HG02981 (cell line): ENCODE measurements at regions not wholly inside any gene's neighbourhood (a gene's known extent, or its start where the extent isn't known, plus 50 kb on each side); places are given as distances from the start of the nearest gene placed in this dataset.
"Not testable (repeated sequence)": the region's sequence is repeated elsewhere in the genome, so short reads cannot be mapped to it uniquely, and the experiment has no call there.

Source experiments
- ATAC-seq: cut with Tn5 transposase; IDR thresholded peaks from one replicate; pipeline ENCODE4 v1.9.1; 2021; ENCODE audit warnings: mild to moderate bottlenecking, moderate library complexity; ENCODE audit not compliant: unreplicated experiment

- no peak for ATAC-seq
These were observed 387.6 kb upstream of the MAF start for GRCh38 chr16:79988089-79988488.

DNA sequence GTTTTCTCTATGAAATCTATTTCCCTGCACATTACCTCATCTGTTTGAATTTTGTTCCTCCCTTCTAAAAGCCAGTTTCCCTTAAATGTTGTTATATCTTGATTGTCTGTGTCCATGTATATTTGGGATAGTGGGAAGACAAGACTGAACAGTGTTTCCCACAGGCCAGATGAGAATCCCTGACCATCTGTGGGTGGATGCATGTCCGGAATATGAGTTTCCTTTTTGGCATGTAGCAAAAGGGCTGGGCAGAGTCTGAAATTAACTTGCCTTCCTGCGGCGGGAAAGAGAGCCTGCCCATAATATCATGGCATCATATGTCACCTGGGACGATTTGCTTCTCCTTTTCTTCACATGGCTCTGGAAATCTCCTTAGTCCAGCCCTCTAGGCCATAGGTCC lies 385.8 kb upstream of the MAF start:
- no peak for ATAC-seq

- ATAC-seq: no peak
These were observed 385.1 kb upstream of the MAF start for GRCh38 chr16:79985606-79986005.

GRCh38 chr16:79984149-79984548 lies 383.6 kb upstream of the MAF start:
- ATAC-seq: not testable (repeated sequence)

GRCh38 chr16:79982862-79983261 lies 382.3 kb upstream of the MAF start:
- no peak for ATAC-seq

DNA sequence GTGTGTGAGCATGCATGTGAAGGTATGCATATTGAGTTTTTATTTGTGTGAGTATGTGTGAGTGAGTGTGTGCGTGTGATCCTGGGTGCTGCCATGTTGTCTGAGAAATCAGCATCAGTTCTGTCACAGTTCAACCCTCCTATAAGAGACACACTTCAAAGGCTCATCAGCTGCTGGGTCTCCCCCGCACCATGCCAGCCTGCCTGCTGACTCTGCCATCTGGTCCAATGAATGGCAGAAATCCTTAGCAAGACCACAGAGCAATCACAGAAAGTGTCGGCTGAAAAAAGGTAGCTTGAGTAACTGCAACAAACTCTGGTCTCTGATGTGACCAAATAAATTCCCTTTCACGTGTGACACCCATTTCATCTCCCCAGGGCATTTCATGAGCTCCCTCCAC lies 381.8 kb upstream of the MAF start:
- no peak for ATAC-seq

DNA sequence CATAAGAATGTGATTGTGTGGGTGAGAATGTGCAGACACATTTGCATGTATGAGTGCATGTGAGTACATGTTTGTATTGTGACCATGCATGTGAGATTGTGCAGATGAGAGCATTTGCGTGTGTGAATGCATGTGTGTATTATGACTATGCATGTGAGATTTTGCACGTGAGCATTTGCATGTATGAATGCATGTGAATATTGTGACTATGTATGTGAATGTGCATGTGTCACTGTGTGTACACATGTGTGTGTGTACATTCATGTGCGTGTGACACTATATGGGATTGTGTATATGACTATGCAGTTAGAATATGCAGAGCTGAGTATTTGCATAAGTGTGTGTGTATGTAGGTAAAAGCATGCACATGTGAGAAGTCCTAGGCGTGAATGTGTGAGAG lies 381.3 kb upstream of the MAF start:
- ATAC-seq: no peak

- no peak for ATAC-seq
These were observed 380.3 kb upstream of the MAF start for GRCh38 chr16:79980650-79981521.

- no peak for ATAC-seq
These were observed 377.7 kb upstream of the MAF start for GRCh38 chr16:79977940-79978836.

- no peak for ATAC-seq
These were observed 372.8 kb upstream of the MAF start for GRCh38 chr16:79973320-79973719.

GRCh38 chr16:79972053-79972704 lies 371.6 kb upstream of the MAF start:
- ATAC-seq: no peak

DNA sequence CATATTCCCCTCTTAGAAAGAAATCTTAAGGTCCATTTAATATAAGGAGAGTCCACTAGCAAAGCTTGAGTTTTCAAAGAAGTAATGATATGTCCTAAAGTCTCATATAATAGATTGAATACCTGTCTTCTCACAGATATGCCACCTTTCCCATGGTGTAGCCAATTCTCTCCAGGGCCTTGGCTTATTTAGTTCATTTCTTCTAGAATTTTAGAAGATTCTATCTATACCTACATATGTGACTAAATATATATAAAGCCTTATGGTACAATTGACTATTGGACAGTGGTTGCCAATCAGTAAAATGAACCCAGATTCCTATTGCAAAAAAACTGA lies 370.7 kb upstream of the MAF start:
- no peak for ATAC-seq

- no peak for ATAC-seq
These were observed 370.2 kb upstream of the MAF start for GRCh38 chr16:79970551-79971236.

- no peak for ATAC-seq
These were observed 369.6 kb upstream of the MAF start for GRCh38 chr16:79970087-79970486.

DNA sequence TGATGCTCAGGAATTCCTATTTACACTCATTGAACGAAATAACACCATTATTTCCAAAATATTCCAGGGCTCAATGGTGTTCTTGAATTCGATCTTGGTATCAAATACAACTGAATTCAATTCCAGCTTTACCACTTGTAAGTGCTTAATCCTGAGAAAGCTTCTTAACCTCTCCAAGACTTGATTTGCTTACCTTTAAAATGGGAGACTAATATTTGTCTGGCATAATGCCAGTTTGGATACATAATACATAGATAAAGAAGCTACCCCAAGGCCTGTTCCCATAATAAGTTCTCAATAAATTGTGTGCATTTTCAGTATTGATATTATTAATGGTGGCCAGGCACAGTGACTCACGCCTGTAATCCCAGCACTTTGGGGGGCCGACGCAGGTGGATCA lies 368.9 kb upstream of the MAF start:
- no peak for ATAC-seq

GRCh38 chr16:79966226-79966625 lies 365.7 kb upstream of the MAF start:
- ATAC-seq: no peak

DNA sequence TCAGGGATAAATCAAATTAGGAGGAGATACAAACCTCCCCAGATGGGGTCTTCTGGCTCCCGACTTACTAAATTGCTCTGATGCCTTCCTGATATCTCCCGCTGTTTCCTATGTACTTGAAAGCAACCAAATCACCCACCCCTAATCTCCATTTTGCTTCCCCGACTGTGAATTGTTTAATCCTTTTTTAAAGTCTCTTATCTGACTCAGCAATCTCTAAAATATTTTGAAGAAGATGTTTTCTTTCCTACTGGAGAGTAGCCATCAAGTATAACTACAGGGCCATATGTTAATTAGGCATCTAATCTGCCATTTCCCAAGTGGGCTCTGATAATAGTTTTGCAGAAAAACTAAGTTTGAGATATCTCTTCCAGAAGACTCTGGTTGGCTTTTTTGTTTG lies 365.2 kb upstream of the MAF start:
- ATAC-seq: no peak

DNA sequence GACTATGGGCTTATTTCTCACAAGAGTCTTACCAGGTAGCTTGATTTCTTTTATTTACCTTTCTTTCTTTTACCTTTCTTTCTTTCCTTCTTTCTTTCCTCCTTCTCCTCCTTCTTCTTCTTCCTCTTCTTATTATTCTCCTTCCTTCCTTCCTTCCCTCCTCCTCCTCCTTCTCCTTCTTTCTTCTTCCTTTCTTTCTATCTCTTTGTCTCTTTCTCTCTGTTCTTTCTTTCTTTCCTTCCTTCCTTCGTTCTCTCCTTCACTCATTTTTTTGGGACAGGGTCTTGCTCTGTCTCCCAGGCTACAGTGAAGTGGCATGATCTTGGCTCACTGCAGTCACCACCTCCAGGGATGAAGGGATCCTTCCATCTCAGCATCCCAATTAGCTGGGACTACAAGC lies 363.6 kb upstream of the MAF start:
- no peak for ATAC-seq

- ATAC-seq: no peak
These were observed 362.4 kb upstream of the MAF start for GRCh38 chr16:79962962-79963361.

DNA sequence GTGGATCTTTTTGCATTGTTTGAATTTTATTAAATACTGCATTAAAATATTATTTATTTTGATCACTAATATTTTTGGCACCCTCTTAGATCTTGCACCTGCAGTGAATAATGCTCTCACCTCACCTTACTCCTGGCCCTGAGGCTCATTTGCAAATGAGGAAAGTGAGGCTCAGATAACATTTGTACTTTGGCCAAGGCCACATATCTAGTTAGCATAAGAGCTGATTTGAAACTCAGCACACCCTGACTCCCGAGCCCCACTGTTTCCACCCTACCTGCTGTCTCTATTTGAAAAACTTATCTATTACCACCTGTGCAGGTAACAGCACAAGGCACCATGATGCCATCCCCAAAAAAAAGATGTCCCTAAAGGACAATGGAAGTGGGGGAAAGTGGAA lies 358.7 kb upstream of the MAF start:
- no peak for ATAC-seq
